ENCODE measurements at regions not wholly inside any gene's neighbourhood (a gene's known extent, or its start where the extent isn't known, plus 50 kb on each side); places are given as distances from the start of the nearest gene placed in this dataset.

- no peak for DNase-seq (ENCODE audit: low spot score)
- no peak overlapping the region for H3K27ac ChIP-seq
- TF ChIP-seq, protein P1, sequence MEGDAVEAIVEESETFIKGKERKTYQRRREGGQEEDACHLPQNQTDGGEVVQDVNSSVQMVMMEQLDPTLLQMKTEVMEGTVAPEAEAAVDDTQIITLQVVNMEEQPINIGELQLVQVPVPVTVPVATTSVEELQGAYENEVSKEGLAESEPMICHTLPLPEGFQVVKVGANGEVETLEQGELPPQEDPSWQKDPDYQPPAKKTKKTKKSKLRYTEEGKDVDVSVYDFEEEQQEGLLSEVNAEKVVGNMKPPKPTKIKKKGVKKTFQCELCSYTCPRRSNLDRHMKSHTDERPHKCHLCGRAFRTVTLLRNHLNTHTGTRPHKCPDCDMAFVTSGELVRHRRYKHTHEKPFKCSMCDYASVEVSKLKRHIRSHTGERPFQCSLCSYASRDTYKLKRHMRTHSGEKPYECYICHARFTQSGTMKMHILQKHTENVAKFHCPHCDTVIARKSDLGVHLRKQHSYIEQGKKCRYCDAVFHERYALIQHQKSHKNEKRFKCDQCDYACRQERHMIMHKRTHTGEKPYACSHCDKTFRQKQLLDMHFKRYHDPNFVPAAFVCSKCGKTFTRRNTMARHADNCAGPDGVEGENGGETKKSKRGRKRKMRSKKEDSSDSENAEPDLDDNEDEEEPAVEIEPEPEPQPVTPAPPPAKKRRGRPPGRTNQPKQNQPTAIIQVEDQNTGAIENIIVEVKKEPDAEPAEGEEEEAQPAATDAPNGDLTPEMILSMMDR (IDR thresholded peaks at IDR 0.05): no peak
Measured at GRCh38 chr17:5832886-5833285, 237.3 kb upstream of the WSCD1 start.

DNA sequence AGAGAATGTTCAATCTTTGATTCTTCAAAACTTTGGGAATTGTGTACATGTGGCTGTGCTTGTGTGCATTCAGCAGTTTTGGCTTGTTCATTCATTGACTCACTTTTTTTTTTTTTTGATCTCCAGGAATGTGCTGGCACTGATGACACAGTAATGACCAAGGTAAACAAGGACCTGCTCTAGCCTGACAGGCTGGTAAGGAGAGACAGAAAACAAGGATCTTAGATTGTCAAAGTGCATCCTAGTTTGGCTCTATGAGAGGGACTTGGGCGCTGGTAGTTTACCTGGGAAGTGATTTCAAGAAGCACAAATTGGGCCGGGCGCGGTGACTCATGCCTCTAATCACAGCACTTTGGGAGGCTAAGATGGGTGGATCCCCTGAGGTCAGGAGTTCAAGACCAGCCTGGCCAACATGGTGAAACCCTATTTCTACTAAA is 233.1 kb upstream of the WSCD1 start:
- no peaks in the 10 kb centered on the region for H3K4me1 ChIP-seq
- TF ChIP-seq, protein P1 (IDR thresholded peaks at IDR 0.05): no peak
- H3K27ac ChIP-seq: no peak overlapping the region
- H3K27me3 ChIP-seq: no peaks in the 10 kb centered on the region
- H3K36me3 ChIP-seq: no peaks in the 10 kb centered on the region
- H3K9me3 ChIP-seq: no peaks in the 10 kb centered on the region
- H3K4me3 ChIP-seq: no peak overlapping the region
- DNase-seq (ENCODE audit: low spot score): no peak

More at GRCh38 chr17:5832886-5833285, 237.3 kb upstream of the WSCD1 start:
- H3K4me3 ChIP-seq: no peak overlapping the region
- H3K27me3 ChIP-seq: no peaks in the 10 kb centered on the region
- H3K9me3 ChIP-seq: peaks cover 0 to 2% of the 10 kb centered on the region in 2 donors
- no peaks in the 10 kb centered on the region for H3K4me1 ChIP-seq
- H3K36me3 ChIP-seq: no peaks in the 10 kb centered on the region

DNA sequence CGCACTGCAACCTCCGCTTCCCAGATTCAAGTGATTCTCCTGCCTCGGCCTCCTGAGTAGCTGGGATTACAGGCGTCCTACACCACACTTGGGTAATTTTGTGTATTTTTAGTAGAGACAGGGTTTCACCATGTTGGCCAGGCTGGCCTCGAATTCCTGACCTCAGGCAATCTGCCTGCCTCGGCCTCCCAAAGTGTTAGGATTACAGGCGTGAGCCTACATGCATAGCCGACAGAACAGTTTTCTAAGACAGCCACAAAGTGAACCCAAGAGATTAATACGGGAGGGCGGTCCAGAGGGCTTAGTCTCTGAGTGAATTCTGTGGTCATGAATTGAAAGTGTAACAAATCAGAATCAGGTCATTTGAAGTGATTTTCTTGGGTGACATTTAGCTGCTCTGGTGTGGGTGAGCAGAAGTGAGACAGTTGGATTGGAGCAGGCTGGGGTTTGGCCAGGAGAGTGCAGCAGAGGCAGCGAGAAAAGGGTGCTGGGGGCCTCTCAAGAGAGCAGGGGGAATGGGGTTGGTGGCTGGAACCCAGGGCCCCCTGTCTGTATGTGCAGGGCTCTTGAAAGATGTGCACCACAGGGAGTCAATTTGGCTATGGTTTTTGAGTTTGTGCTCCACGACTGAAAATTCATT is 231.4 kb upstream of the WSCD1 start:
- DNase-seq (ENCODE audit: low spot score): no peak
- Histone ChIP-seq H3K27me3 (no peaks in the 10 kb centered on the region), H3K27ac (no peak overlapping the region), H3K4me1 (no peaks in the 10 kb centered on the region), H3K4me3 (no peak overlapping the region), H3K9me3 (no peaks in the 10 kb centered on the region), H3K36me3 (no peaks in the 10 kb centered on the region)
- TF ChIP-seq, protein P1 (IDR thresholded peaks at IDR 0.05): no peak

GRCh38 chr17:5840811-5841446 is 229.2 kb upstream of the WSCD1 start:
- Histone ChIP-seq H3K4me1 (no peaks in the 10 kb centered on the region), H3K27me3 (no peaks in the 10 kb centered on the region), H3K27ac (no peak overlapping the region), H3K9me3 (no peaks in the 10 kb centered on the region), H3K4me3 (no peak overlapping the region), H3K36me3 (no peaks in the 10 kb centered on the region)
- DNase-seq (ENCODE audit: low spot score): no peak
- TF ChIP-seq, protein P1 (IDR thresholded peaks at IDR 0.05): no peak

GRCh38 chr17:5841862-5842261 is 228.3 kb upstream of the WSCD1 start:
- TF ChIP-seq, protein P1 (IDR thresholded peaks at IDR 0.05): no peak
- H3K27ac ChIP-seq: no peak overlapping the region
- H3K4me1 ChIP-seq: no peaks in the 10 kb centered on the region
- H3K27me3 ChIP-seq: no peaks in the 10 kb centered on the region
- no peaks in the 10 kb centered on the region for H3K36me3 ChIP-seq
- DNase-seq (ENCODE audit: low spot score): no peak
- no peaks in the 10 kb centered on the region for H3K9me3 ChIP-seq
- no peak overlapping the region for H3K4me3 ChIP-seq

All from right atrium auricular region (tissue), 2 donors.